ENCODE measurements at regions not wholly inside any gene's neighbourhood (a gene's known extent, or its start where the extent isn't known, plus 50 kb on each side); places are given as distances from the start of the nearest gene placed in this dataset.

DNA sequence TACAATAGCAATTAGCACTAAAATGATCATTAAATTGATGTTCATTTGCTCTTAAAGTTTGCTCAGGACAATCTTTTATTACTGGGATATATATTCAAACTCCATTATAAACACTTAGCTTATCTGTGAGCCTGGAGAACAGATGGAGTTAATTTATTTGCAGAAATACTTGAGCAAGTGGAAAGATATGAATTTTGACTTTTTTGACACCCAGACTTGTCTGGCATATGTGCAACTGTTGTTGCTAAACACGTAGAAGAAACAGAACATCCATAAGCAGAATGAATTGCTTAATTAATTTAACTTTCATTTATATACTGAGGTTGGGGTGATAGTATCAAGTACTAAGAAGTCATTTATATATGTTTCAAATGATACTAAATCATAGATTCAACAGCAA is 820.7 kb upstream of the TYRP1 start:
- FAIRE-seq (no peak), DNase-seq (ENCODE audit: low spot score) (no peak)

DNA sequence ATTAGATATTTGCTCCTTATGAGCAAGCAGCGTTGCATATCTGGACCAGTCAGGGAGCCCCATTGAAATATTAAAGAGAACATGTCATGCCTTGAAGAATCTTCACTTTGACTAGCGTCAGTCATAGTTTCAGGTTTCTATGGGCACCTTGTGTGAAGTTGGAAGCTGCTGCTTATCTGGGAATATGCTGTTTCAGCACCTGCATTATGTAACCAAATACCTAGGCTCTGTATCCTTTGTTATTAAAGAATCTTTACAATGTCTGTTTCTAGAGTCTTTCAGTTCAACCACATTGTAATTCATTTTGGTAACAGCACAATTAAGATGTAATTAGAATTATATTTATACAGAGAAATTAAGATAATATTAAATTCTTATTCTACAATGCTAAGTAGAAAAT is 818.8 kb upstream of the TYRP1 start:
- FAIRE-seq (no peak), DNase-seq (ENCODE audit: low spot score) (no peak)

DNA sequence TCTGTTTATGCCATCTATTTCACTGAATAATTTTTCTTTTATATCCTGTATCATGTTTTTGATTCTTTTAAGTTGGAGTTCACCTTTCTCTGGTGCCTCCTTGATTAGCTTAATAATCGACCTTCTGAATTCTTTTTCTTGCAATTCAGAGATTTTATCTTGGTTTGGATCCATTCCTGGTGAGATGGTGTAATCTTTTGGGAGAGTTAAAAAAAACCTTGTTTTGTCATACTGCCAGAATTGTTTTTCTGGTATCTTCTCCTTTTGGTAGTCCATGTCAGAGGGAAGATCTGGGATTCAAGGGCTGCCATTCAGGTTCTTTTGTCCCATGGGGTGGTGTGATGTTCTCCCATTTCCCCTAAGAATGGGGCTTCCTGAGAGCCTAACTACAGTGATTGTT is 800.8 kb upstream of the TYRP1 start:
- FAIRE-seq (no peak), DNase-seq (ENCODE audit: low spot score) (no peak)

DNA sequence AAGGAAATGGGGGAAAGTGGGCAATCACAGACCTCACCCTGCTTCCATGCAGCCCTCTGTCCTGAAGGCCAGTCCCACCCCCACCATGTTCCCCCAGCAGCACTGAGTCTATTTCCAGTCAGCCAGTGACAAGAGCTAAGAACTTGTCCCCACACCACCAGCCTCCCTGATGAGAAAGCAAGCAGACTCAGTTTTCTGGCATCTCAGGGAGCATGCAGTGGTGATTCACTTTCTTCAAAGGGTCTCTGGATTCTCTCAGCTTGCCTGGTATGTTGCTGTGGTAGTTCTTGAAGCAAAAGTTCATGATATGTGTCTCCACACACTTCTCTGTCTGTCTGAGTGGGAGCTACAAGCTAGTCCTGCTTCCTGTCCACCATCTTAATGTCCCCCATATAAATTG is 799.9 kb upstream of the TYRP1 start:
- DNase-seq (ENCODE audit: low spot score) (no peak), FAIRE-seq (no peak)

DNA sequence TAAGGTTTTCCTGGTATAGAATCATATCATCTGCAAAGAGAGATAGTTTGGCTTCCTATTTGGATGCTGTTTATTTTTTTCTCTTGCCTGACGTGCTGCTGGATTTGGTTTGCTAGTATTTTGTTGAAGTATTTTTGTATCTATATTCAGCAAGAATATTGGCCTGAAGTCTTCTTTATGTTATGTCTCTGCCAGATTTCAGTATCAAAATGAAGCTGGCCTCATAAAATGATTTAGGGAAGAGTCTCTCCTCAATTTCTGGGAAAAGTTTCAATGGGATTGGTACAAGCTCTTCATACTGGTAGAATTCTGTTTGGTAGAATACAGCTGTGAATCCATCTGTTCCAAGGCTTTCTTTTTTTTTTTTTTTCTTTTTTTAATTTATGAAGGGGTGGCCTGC is 799.0 kb upstream of the TYRP1 start:
- FAIRE-seq (no peak), DNase-seq (ENCODE audit: low spot score) (no peak)

DNA sequence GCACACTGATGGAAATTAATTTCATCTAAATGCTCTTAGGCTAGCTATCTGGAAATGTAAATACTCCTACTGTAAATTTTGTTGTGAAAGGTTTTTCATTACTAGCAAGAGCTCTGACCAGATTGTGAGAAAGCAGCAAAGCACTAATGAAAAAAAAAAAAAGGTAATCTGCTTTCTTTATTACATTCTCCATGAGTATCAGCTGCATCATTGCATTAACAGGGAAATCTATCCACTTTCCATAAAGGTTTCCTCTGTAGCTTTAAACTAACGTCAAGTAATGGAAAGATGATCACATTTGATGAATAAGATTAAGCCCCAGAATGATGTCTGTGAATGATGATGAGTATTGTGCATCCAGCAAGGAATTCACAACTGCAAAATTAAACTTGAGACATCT is 790.6 kb upstream of the TYRP1 start:
- FAIRE-seq (no peak), DNase-seq (ENCODE audit: low spot score) (no peak)

DNA sequence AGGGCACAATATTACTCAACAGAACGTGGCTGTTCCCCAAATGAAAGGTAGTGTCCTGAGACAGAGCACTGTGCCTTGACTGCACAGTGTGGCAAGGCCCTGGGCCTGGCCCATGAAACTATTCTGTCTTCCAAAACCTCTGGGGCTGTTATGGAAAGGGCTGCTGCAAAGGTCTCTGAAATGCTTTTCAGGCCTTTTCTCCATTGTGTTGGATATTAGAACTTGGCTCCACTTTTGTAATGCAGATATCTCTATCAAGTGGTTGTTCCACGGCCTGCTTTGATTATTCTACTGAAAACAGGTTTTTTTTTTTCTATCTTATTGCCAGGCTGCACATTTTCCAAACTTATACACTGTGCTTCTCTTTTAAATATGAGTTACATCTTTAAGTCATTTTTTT is 777.5 kb upstream of the TYRP1 start:
- DNase-seq (ENCODE audit: low spot score): no peak
- FAIRE-seq: no peak

DNA sequence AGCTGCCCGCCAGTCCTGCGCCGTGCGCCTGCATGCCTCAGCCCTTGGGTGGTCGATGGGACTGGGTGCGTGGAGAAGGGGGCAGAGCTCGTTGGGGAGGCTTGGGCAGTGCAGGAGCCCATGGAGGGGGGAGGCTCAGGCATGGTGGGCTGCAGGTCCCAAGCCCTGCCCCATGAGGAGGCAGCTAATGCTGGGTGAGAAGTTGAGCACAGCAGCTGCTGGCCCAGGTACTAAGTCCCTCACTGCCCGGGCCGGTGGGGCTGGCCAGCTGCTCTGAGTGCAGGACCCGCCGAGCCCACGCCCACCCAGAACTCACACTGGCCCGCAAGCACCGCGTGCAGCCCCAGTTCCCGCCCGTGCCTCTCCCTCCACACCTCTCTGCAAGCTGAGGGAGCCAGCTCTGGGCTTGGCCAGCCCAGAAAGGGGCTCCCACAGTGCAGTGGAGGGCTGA is 764.3 kb upstream of the TYRP1 start:
- no peak for FAIRE-seq
- DNase-seq (ENCODE audit: low spot score): no peak

DNA sequence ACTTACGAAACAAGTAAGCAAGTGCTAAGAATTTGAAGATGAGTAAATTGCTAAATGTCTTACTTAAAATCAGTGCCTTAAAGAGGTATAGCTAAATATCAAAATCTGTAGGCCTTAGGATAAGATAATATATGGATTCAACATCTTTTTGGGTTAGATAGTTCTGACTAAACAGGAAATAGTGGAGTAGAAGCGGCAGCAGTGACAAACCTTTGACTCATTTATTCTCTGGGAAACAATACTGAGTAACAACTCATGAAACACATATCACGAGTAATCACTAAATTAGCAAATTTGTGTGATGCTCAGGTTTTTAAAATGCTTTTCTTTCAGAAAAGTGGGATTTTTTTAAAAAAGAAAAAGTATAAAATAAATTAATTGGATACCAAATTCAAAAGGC is 762.1 kb upstream of the TYRP1 start:
- no peak for DNase-seq (ENCODE audit: low spot score)
- FAIRE-seq: no peak

DNA sequence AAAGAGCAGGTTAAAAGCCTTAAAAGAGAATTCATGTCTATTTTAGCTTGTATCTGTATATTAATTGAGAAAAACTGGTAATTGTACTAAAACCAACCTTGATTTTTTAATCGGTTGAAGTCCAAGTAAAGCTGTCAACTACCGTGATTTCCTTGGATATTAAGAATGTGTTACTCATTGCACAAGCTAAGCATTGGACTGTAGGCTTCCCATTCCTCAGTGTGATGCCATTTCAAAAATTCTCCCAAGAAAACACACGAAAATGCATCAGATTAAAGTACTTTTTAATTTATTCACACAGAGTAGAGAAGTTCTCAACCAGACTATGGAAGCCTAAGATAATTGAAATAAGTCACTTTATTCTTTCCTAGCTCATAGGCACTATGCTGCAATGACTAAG is 761.4 kb upstream of the TYRP1 start:
- no peak for DNase-seq (ENCODE audit: low spot score)
- no peak for FAIRE-seq

DNA sequence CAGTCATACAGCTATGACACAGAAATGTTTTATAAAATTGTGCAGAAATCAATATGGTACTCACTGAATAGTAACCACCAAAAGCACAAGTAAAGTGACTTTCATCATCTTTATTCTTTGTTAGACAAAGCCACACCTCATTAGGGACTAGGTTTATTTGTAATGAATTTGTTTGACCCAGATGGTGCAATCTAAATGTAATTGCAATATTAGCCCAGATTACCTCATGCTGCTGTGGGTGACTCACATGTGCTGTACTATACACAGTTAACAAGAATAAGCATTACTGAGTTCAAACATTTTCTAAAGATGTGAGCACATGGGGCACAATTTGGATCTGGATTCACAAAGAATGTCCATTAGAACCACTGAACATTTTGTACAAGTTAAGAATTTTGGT is 759.3 kb upstream of the TYRP1 start:
- FAIRE-seq (no peak), DNase-seq (ENCODE audit: low spot score) (no peak)

DNA sequence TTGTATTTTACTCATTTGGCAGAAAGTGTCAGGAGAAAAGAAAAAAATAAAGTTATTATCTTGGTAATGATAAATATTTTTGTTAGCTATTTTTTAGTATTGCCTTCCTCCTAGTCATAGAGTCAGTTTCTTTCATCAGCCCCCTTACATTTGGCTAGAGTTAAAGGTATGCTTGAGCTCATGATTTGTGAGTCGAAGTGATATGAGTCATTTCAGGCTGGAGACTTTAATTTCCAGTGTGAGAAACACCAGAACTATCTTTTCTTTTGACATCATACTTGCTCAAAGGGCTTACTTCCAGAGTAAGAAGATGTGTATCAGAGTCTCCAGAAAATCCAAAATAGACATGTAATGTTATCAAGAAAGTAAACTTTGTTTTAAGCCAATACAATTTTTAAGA is 746.7 kb upstream of the TYRP1 start:
- DNase-seq (ENCODE audit: low spot score): no peak
- FAIRE-seq: no peak

DNA sequence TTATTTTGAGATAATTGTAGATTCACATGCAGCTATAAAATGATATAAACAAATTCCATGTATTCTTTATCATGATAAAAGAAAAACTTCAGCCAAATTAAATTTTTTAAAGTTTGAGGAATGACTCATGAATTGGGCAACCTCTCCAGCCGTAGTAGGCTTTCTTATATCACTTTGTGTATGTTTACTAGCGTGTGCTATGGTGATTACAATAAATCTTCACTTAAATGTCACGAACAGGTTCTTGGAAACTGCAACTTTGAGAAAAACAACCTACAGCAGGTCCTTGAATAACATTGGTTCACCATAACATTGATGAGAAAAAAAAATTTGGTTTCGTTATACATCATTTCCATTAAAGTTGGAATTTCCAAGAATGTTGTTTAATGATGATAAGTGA is 730.9 kb upstream of the TYRP1 start:
- FAIRE-seq (no peak), DNase-seq (ENCODE audit: low spot score) (no peak)

DNA sequence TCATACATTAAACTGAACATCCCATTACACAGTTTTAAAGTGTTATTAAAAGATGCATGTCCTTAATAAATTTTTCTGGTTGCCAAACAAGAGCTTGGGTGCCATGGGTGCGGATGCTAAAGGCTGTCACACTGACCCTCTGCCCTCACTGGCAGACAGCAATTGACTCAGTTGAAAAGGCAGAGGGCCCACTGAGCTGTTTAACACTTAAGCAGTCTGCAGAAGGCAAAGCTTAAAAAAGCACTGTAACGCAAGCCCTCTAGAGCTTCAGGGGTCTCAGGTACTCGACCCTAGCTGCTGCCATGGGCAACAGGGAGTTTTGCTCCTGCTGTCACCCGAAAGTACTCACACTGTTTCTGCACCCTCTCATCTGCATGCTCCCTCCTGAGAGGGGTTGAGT is 726.4 kb upstream of the TYRP1 start:
- FAIRE-seq (no peak), DNase-seq (ENCODE audit: low spot score) (no peak)

DNA sequence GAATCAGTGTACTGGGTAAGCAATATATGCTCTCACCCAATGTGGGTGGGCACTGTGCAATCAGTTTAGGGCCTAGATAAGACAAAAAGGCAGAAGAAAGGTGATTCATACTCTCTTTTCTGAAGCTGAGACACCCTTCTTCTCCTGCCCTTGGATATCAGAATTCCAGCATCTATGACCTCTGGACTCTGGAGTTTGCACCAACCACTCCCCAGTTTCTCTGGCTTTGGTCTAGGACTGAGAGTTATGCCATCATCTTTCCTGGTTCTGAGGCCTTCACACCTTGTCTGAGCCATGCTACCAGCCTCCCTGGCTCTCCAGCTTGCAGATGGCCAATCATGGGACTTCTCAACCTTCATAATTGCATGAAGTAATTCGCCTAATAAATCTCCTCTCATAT is 724.6 kb upstream of the TYRP1 start:
- no peak for FAIRE-seq
- no peak for DNase-seq (ENCODE audit: low spot score)

DNA sequence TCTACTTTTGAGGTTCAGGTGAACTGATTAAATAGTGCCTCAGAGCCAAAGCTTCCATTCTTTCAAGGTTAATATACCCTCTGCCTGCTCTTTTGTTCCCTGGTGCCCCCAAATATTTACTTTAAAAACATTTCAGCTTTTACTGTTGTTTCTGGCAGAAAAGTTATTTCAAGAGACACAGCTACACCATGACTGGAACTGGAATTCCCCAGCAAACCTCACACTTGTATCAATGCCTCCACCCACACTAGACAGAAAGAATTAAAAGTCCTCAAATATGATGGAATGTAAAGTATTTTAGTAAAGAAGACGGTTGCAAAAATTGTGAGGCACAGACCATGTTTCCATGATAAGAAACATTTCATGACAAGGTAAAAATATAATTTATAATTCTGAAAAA is 720.2 kb upstream of the TYRP1 start:
- DNase-seq (ENCODE audit: low spot score) (no peak), FAIRE-seq (no peak)

DNA sequence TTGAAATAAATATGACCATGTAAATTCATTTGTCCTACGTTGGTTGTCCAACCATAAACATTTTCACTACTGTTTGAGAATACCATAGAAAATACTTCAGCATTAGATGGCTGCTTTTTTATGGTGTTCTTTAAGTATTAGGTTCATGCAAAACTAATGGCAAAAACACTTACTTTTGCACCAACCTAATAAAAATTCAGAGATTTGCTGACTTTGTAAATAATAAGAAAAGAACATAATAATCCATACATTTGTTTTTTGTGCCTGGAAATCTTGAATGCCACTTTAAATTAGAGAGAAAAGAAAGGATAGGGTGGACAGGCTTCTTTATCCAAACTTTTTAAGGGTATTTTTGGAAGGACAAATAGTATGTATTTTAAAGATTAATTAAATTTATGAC is 719.7 kb upstream of the TYRP1 start:
- FAIRE-seq: no peak
- DNase-seq (ENCODE audit: low spot score): no peak

DNA sequence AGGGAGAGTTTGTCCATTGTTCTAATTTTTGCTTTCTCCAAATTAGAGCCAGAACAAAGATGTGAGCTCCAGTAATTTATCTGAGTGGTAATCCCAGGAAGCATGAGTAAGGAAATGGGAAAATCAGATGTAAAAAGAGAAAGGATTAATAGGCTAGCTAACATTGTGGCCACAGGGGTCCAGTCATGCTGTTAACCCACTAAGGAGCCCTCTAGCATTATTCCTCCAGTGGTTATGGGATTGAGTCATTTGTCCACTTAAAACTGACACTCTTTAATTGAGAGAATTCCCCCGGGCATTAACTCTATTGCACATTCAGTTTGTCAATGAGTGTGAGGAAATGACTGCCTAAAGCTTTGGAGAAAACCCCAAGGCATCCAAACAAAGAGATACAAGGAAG is 700.3 kb upstream of the TYRP1 start:
- FAIRE-seq: no peak
- no peak for DNase-seq (ENCODE audit: low spot score)

DNA sequence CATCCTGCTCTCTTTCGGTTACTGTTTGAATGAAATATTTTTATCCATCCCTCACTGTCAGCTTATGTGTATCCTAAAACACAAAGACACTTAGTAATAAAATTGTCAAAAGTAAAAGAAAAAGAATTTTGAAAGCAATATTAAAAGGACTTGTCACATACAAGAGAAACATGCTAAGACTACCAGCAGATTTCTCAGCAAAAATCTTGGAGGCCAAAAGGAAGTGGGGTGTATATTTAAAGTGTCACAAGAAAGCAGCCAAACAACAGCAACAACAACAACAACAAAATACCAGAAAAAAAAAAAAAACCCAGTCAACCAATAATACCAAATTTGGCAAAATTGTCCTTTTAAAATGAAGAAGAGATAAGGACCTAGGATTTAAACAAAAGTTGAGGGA is 678.7 kb upstream of the TYRP1 start:
- DNase-seq (ENCODE audit: low spot score) (no peak), FAIRE-seq (no peak)

DNA sequence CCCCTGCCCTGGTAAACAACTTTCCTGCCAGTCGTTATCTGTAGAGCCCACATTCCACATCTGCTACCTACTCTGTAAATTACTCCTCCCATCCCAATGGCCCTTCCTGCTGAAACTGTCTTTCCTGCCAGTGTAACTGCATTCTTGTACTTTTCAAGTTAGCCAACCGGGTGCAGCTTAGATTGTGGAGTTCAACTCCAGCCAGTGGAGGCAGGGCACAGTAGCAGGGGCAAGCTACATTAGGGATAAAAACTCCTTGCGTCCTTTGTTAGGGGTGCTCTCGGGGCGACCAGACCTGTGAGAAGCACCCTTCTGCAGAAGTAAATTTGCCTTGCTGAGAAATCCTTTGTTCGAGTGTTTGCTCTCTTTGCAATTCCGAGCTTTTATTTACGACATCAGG is 639.0 kb upstream of the TYRP1 start:
- DNase-seq (ENCODE audit: low spot score) (no peak), FAIRE-seq (no peak)

DNA sequence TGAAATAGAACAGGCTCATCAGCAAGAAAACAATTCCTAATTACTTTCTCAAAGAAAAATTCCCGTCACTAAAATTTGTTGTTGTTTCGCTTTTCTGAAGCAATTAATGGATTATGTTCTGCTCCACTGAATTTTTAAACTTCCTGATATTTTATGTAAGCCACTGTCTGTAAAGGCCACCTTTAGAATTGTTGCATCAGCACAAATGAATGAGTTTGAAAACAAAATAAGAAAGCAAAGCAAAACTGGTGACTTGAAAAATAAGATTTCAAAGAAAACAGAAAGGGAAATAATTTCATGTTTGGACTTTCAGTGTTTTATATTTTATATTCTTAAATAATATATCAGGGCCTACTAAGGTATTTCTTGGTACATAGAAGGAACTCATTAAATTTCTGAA is 636.3 kb upstream of the TYRP1 start:
- FAIRE-seq (no peak), DNase-seq (ENCODE audit: low spot score) (no peak)

DNA sequence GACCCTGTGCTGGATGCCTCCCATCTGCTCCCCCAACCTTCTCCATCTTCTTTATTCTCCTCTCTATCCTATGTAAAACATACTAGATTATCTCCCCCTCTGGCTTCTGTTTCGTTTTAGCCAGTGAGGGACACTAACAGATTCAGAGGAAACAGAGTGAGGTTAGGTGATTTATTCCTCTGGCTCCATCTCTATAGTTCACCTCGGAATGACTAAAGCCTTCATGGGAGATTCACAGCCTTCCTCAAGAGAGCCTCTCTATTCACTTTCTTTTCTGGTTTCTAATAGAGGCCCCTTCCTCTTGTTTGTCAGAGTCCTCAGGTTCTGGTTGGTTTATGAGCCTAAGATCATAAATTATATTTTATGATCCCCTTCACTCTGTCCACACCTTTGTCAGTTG is 633.1 kb upstream of the TYRP1 start:
- DNase-seq (ENCODE audit: low spot score) (no peak), FAIRE-seq (no peak)

DNA sequence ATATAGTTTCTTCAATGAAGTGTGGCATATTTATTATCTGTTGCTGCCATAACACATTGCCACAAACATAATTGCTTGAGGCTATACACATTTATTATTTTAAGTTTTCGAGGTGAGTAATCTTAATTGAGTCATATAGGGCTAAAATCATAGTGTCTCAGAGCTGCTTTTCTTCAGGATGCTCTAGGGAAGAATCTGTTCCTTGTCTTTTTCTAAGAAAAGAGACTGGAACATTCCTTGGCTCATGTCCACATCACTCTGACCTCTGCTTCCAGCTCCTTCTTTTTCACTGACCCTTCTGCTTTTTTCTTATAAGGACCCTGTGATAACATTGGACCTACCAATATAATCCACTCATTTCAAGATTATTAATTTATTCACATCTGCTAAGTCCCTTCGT is 632.4 kb upstream of the TYRP1 start:
- DNase-seq (ENCODE audit: low spot score) (no peak), FAIRE-seq (no peak)

DNA sequence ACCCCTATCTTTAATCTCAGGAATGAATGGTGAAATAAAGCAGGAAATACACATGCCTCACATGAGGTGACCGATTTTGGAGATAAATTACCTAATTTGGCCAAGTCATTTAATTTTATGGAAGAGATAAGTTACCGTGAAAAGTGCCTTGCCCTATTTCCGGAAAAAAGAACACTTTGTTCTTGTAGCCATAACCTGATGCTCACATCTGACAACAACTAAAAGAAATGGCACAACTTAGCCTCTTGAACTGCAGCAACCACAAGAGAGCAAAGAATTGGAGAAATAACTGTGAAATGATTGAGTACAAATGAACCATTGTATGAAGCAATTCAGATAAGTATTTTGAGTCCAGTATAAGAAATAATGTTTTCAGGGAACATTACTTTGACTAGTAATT is 628.1 kb upstream of the TYRP1 start:
- DNase-seq (ENCODE audit: low spot score) (no peak), FAIRE-seq (no peak)

DNA sequence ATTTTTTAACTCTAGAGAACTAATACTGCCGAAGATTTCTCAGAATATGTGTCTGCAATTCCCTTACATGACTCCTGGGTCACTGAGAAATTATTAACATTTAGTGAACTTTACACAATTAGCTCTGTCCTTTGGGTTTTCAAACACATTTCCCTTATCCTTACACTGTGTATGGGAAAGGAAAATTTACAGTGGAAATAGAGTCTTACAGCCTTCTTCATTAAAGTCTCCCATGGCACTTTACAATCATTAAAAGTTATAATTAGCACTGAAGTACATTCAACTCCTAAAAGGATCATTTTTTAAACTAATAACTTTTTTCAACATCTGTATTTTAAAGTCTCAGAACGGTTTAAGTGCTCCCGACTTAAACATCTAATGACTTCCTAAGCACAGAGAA is 627.5 kb upstream of the TYRP1 start:
- FAIRE-seq (no peak), DNase-seq (ENCODE audit: low spot score) (no peak)
